KBM-7 (cell line): ENCODE measurements at regions not wholly inside any gene's neighbourhood (a gene's known extent, or its start where the extent isn't known, plus 50 kb on each side); places are given as distances from the start of the nearest gene placed in this dataset.
"Not testable (repeated sequence)": the region's sequence is repeated elsewhere in the genome, so short reads cannot be mapped to it uniquely, and the experiment has no call there.

Experiments used
- DNase-seq: peaks from one replicate; pipeline ENCODE4 v3.0.0-alpha.2; 2015
- in situ Hi-C: fragments of 300-500 bp; cut with MboI; formaldehyde crosslinking; loops from 2 replicates; pipeline ENCODE4 v1.14.3; 2020; ENCODE audit warnings: low sequenced_read_pairs, low pct_unique_long_range_greater_than_20kb, mixed read lengths

DNA sequence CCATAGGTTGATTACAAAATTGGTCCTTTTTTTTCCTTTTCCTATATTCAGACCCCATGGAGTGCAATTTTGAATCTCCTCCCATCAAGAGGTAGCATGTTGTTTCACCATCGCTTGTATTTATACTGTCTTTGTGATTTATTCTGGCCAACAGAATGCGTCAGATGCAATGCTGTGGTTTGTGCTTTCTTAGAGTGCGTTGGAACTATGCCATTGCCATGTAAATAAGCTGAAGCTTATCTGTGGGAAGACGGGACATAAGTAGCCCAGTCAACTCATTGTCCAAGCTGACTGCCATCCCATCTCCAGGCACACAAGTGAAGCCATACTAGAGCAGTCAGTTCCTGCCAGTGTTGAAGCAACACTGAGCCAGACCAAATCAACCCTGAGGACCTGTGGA, 1339.3 kb upstream of the GOT2 start:
- in situ Hi-C loops = no loop called here
- DNase-seq = no peak

DNA sequence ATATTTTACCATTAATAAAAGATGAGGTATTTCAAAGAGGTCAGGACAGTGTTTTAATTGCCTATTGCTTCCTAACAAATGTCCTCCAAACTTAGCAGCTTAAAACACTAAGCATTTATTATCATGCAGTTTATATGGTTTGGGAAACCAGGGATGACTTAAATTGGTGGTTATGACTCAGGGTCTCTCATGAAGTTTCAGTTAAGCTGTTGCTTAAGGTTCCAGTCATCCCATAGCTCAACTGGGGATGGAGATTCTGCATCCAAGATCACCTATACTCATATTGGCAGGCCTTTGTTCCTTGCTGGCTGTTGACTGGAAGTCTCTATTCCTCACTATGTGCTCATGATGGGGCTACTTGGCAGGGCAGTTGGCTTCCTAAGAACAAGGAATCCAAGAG, 1329.9 kb upstream of the GOT2 start:
- in situ Hi-C loops = no loop called here
- DNase-seq = no peak

DNA sequence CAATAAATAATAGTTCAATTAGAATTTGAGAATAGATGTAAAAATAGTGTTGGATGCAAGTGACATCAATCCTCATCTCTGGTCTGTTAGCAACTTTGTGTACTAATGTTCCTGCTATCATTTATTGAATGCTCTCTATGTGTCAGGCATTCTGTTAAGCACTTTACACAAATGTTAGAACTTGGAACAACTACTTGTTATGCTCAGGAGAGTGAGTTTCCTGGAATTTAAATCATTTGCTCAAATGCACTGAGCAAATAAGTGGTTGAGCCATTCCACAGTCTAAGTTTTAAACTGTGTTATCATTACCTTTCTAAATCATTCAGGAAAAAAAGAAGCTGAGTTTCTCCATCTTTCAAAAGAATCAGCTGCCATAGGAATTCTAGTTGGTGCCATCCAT, 1327.3 kb upstream of the GOT2 start:
- in situ Hi-C loops = no loop called here

DNA sequence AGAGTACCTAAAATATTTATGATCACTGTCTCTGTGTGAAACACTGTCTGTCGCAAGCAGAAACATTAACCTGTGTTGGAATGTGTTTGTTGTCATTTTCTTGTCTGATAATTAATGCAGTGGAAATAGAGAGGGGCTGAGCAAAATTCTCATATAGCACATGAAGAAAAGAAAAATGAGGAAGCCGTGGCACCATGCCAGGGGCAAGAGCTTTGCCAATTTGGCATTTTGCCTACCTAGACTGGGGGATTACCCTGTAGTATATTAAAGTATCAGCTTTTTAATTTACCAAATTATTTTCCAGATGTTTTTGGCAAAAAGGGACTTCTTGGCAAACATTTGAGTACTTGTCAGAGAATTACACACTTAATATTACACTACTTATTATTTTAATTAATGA, 1326.6 kb upstream of the GOT2 start:
- in situ Hi-C loops = no loop called here
- no peak for DNase-seq

More for the DNA sequence above, 1327.3 kb upstream of the GOT2 start:
- DNase-seq = no peak

DNA sequence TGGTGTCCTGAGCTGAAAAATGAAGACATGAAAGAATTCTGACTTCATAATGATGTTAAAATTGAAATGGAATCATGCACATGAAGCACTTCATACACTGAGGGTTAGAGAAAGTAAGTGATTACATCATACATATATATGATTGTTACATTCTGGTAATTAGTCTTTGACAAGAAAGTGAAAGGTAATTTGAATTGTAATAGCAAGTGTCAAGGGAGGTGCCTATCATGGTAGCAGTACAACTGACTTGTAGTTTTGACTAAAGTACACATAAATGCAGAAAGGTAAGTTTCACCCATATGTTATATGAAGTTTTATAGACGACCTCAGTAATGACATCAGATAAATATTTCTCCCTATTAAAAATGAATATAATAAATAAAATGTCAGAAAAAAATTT, 1325.0 kb upstream of the GOT2 start:
- DNase-seq = no peak
- in situ Hi-C loops = no loop called here

DNA sequence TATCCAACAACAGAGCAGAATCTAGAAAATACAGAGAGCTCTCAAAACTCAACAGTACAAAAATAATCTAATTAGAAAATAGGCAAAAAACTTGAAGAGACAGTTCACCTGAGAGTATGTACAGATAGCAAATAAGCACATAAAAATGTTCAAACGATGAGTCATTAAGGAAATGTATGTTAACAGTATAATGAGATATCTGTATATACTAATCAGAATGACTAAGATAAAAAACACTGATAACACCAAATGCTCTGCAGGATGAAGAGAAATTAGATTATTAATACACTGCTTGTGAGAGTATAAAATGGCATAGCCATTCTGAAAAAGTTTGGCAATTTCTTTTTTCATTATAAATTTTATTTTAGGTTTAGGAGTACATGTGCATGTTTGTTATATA, 1307.6 kb upstream of the GOT2 start:
- in situ Hi-C loops = no loop called here
- no peak for DNase-seq

DNA sequence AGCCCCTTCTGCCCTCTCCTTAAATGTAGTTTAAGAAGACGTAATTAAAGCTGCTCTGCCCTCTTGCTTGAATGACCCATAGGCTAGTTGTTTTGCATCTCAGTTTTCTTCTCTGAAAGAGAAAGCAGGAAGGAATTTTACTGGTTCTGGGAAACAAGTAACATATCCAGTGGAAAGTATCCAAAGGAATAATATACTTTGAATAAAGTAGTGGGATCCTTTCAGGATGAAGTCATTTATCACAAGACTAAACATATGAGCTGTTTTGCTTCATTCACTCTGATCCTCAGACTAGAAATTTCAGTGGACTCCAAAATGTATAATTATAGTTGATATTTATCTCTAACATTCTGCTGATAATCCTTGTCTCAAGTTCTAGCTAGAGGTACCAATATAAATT, 1297.6 kb upstream of the GOT2 start:
- no peak for DNase-seq
- in situ Hi-C loops = no loop called here

DNA sequence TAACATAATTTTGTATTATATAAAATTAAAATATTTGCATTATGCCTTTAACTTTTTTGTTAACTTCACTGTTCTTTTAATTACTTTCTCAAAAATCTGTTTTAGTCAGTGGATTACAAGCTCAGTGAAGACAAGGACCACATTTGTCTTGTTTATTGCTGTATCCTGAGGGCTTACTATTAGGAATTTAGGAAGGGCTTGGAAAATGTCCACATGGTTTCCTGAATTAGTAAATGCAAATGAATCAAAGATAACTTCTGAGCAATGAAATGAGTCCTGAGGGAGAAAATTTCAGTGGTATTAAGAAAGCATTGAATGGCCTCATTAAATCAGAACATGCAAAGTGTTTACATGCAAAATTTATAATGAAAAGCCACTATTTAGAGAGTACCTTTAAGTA, 1293.2 kb upstream of the GOT2 start:
- DNase-seq = no peak
- in situ Hi-C loops = no loop called here

DNA sequence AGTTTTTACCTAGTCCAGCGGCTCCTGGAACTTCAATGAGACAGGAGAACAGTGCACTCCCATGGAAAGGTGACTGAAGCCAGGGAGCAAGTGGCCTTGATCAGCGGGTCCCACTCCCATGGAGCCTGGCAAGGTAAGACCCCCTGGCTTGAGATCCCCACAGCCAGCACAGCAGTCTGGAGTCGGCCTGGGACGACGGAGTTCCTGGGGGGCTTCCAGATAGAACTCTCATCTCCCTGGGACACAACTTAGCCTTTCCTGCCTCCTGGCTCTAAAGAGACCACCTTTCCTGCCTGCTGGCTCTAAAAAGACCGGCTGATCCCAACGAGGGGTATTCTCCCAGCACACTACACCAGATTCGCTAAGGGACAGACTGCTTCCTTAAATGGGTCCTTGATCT, 1279.0 kb upstream of the GOT2 start:
- DNase-seq = no peak

DNA sequence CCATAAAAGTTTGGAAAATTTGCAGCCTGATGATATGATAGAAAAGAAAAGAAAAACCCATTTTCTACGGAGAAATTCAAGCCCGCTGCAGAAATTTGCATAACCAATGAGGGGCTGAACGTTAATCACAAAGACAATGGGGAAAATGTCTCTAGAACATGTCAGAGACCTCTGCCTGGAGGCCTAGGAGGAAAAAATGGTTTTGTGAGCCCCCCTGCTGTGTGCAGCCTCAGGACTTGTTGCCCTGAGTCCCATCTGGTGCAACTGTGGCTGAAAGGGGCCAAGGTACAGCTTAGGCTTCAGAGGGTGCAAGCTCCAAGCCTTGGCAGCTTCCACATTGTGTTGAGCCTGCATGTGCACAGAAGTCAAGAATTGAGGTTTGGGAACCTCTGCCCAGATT, 1267.4 kb upstream of the GOT2 start:
- in situ Hi-C loops = no loop called here
- DNase-seq = no peak

More for the DNA sequence above, 1279.0 kb upstream of the GOT2 start:
- in situ Hi-C loops = no loop called here

DNA sequence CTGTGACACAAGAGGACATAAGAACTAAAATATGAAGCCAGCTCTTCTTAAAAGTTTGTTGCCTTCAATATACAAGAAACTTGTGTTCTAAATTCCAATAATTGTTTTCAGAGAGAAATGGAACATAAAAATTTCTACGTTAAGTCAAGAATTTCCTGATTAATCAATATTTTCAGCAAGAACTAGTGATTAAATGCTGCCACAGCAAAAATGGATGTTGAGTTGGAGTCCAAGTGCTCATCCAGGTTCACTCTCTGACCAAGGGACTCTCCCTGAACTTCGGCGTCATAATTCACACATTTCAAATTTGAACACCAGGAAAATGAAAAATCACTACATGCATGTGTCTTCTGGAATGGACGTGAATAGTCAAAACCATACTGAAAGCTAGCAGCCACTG, 1263.6 kb upstream of the GOT2 start:
- DNase-seq = no peak
- in situ Hi-C loops = no loop called here

DNA sequence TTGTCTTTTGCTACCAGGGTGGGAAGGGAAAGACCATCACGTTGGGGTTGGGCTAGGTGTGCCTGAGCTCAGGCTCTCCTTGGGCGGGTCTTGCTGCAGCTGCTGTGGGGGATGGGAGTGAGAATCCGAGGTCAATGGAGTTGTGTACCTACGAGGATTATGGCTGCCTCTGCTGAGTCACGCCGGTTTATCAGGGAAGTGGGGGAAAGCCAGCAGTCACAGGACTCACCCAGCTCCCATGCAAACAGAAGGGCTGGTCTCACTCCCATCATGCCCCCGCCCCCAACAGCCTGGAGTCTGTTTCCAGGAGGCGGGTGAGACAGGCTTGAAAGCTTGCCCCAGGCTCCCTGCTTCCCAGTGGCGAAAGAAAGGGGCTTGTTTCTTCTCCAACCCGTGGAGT, 1259.0 kb upstream of the GOT2 start:
- in situ Hi-C loops = no loop called here
- DNase-seq = no peak

DNA sequence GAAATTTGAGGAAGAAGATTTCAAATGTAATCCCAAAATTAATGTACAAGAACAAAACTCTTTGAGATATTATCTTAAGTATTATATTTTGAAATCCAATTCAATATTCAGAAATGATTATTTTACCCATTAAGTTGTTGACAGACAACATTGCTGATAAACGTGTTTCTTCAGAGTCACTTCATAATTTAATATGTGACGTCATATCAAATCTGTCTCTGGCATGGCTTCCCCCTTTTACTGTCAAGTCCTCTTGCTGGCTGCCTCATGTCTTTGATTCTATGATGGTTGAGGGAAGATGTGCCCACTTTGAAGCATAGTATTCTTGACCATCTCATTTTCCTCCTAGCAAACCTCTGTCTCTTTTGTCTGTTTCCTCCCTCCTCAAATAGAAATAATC, 1257.1 kb upstream of the GOT2 start:
- DNase-seq = no peak
- in situ Hi-C loops = no loop called here

DNA sequence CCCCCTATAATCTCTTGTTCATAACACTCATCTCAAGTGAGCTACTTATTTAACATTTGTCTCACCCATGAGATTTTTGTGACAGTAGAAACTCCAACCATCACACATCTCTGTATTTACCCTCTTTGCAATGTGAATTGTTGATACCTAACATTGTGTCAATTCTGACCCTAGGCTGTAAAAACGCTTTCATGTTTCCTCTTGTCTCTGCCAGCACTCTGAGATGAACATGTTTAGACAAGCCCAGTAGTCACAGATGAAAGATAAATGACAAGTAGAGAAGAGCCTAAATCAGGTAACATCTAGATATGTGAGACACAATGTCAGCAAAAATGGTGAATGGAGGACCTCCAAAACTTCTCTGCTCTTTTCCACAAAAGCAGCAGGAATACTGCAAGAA, 1254.5 kb upstream of the GOT2 start:
- in situ Hi-C loops = no loop called here
- DNase-seq = peak; percentile 11

DNA sequence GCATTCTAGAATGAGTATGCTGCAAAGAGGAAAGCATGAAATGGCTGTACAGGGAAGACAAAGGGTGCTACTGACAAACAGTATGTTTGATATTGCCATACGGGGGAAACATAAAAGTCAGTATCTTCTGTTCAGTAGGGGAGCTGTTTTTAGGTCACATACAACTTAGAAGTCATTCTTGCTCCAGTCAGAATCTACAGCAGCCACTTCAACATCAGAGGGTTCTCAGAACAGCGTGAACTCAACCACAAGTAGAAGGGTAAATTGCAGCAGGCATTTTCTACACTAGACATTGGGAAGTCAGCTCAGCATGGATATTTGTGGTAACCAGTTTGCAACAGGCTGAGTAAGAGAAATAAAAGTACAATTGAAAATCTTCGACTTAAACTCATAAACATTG, 1241.8 kb upstream of the GOT2 start:
- no peak for DNase-seq
- in situ Hi-C loops = no loop called here

DNA sequence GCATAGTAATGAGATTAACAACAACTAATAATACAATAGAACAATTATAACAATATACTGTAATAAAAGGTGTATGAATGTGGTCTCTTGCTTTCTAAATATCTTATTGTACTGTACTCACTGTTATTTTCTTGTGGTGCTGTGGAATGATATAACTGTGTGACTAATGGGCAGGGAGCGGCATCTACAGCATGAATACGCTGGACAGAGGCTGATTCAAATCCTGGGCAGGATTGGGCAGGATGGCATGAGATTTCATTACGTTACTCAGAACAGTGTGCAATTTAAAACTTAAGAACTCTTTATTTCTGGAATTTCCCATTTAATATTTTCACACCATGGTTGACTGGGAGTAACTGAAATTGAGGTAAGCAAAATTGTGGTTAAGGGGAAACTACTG, 1239.8 kb upstream of the GOT2 start:
- no peak for DNase-seq
- in situ Hi-C loops = no loop called here

DNA sequence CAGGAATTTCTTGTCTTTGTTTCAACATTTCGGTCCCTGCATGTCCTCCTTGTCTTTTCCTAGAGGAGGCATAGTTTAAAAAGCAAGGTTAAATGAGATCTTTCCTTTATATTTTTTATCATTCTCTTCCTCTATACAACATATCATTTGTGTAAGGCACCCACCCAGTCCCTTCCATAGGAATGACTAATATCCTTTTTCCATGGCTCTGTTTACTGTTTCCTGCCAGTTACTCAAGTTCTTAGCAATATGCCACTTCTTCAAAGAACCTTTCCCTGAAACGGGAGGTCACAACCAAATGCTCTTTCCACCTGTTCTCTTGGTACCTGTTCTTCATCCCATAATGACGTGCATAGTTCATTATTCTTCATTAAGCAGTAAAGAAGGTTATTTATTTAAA, 1237.1 kb upstream of the GOT2 start:
- in situ Hi-C loops = no loop called here

DNA sequence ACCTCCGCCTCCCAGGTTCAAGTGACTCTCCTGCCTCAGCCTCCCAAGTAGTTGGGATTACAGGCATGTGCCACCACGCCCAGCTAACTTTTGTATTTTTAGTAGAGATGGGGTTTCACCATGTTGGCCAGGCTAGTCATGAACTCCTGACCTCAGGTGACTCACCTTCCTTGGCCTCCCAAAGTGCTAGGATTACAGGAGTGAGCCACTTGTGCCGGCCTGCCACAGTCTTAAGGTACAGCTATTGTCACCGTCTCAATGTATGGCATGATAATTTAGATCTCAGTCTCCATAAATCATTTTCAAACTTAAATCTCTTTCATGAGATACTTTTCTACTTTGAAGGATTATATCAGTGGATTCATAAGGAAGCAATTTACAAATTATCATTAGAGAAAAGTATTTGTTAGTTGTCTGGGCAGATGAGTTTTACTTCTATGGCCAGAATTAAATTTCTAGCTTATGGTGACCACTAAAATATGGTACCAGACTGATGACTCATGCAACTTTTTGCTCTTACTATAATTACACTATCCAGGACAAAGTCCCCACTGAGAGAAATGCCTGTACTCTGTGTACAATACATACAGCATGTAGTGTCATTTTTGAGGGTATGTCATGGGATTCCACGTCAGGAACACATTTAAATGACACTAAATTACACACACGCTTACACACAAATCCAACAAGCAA, 1230.3 kb upstream of the GOT2 start:
- in situ Hi-C loops = no loop called here
- no peak for DNase-seq

More for the DNA sequence above, 1237.1 kb upstream of the GOT2 start:
- DNase-seq = no peak

DNA sequence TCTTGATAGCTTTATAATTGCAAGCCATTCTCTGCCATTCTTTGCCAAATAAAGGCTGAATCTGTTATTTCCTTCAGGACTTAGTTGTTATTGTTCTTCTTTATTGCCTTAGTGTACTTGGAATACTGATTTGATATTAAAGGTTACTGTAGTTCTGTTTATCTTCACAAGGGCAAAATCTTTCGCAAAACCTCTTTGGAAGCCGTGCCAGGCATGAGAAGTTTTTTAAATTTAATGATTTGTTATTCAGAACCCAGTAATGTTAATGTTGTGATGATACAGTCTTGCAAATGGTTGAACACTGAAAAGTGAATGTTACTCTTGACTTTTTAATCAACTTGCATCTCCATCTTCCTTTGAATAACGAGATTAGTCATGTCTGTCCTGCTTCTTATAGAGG, 1225.2 kb upstream of the GOT2 start:
- in situ Hi-C loops = no loop called here
- no peak for DNase-seq

DNA sequence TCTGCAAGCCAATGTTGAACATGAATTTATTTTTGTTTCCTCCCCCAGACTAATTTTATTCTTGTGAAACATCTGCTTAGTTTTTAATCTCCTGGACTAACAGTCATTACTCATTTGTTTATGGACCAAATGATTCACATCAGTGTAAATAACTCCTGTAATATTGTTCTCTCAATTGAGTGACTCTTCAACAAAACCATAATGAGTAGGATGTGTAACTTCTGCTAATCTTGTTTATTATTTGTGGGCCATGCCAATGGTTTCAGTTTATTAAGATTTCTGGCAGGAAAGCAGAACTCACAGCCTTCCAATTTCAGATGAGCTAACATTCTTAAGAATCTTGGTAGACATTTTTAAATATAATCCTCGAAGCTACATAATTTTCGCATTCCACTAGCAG, 1216.3 kb upstream of the GOT2 start:
- no peak for DNase-seq
- in situ Hi-C loops = no loop called here

DNA sequence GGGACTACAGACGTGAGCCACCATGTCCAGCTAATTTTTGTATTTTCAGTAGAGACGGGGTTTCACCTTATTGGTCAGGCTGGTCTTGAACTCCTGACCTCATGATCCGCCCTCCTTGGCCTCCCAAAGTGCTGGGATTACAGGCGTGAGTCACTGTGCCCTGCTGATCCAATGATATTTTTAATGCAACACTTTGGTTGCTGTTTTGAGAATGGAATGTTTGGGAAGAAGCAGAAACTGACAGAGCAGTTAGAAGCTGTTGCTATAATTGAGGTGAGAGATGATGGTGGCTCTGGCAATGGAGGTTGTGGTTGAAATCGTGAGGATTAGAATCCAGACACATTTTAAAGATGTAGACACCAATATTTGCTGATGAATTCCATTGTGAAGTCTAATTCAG, 1209.9 kb upstream of the GOT2 start:
- DNase-seq, in situ Hi-C loops: not testable (repeated sequence)

DNA sequence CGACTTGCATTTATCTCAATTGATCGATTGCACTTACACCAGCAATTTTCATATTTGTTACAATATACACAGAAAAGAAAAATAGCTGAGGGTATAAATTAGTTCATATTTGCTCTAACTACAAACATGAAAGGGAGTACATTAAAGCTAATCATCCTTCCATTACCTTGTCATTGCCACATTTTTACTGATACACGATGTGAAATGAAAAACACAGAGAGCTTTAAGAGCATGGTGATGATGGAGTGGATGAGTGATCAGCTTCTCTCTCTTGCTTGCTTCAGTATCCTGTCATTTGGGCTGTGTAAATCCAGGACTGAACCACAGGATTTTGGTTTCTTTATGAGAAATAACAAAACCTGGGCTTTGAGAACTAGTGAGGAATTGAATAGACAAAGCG, 1207.5 kb upstream of the GOT2 start:
- DNase-seq = no peak
- in situ Hi-C loops = no loop called here
